Testis (tissue), 2 donors: ENCODE measurements at regions not wholly inside any gene's neighbourhood (a gene's known extent, or its start where the extent isn't known, plus 50 kb on each side); places are given as distances from the start of the nearest gene placed in this dataset.

Experiments used
- POLR2A ChIP-seq: fragments of 450-650 bp; IDR thresholded peaks from one replicate; pipeline ENCODE4 v1.6.1; 2017; ENCODE audit warnings: antibody characterized with exemption, mild to moderate bottlenecking, moderate library complexity
- TF ChIP-seq, protein P1 (sequence below), 3 experiments: fragments of 450-650 bp in 2 of 3; fragments of 200-600 bp in 1 of 3; sonication (generic) in 1 of 3; IDR thresholded peaks; one replicate each; pipeline ENCODE4 v1.5.1; 2016 to 2019; ENCODE audit warnings: antibody characterized with exemption in 3 of 3, mild to moderate bottlenecking in 2 of 3, moderate library complexity in 1 of 3

DNA sequence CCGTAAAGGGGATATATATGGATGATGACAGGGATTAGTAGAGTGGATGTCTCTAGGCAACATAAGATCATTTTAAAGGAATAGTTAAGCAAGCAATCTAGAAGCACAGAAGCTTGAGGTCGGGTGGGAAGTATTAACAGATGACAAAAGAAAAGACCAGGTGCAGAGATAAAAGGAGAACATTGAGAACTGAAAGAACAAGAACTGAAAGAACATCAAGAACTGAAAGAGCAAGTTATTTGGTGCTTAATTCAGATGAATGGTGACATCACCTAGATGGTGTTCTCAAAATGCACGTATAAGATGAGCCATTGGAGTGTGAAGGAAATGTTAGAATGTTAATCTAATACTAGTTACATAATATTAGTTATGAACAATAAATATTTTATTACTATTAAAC is 224.0 kb upstream of the PDE3A start:
- TF ChIP-seq, protein P1, sequence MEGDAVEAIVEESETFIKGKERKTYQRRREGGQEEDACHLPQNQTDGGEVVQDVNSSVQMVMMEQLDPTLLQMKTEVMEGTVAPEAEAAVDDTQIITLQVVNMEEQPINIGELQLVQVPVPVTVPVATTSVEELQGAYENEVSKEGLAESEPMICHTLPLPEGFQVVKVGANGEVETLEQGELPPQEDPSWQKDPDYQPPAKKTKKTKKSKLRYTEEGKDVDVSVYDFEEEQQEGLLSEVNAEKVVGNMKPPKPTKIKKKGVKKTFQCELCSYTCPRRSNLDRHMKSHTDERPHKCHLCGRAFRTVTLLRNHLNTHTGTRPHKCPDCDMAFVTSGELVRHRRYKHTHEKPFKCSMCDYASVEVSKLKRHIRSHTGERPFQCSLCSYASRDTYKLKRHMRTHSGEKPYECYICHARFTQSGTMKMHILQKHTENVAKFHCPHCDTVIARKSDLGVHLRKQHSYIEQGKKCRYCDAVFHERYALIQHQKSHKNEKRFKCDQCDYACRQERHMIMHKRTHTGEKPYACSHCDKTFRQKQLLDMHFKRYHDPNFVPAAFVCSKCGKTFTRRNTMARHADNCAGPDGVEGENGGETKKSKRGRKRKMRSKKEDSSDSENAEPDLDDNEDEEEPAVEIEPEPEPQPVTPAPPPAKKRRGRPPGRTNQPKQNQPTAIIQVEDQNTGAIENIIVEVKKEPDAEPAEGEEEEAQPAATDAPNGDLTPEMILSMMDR (IDR thresholded peaks at IDR 0.05): no peak
- TF ChIP-seq POLR2A: no peak
